ENCODE measurements at regions not wholly inside any gene's neighbourhood (a gene's known extent, or its start where the extent isn't known, plus 50 kb on each side); places are given as distances from the start of the nearest gene placed in this dataset.
"Not testable (repeated sequence)": the region's sequence is repeated elsewhere in the genome, so short reads cannot be mapped to it uniquely, and the experiment has no call there.

DNA sequence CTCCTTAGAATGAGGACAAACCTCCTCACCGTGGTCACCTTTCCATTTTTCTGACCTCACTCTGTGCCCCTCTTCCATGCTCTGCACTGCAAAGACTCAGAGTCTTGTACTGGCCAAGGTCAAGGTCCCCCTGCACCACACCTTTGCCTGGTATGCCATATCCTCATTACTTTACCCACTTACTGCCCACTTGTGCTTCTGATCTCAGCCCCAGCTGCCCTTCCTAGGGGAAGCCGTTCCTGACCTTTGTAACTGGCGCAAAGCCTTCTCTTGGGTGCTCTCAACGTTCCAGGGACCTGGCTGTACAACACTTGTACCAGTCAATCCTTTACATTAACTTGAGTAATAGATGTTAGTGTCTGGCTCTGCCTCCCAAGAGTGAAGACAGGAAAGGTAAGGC is 256.0 kb downstream of the SV2B start:
- H3K4me3 Mint-ChIP-seq: no peak overlapping the region
- DNase-seq: no peak
- H3K27me3 Mint-ChIP-seq (ENCODE audit: low read depth in 3 of 3): peaks cover 10 to 22% (median 19%) of the 10 kb centered on the region in 3 donors
- H3K9me3 Mint-ChIP-seq: peaks cover 0 to 2% (median 0%) of the 10 kb centered on the region in 6 donors
- H3K4me1 Mint-ChIP-seq: no peaks in the 10 kb centered on the region
- H3K36me3 Mint-ChIP-seq: peaks cover 0 to 3% (median 0%) of the 10 kb centered on the region in 3 donors
- H3K27ac Mint-ChIP-seq: no peak overlapping the region

DNA sequence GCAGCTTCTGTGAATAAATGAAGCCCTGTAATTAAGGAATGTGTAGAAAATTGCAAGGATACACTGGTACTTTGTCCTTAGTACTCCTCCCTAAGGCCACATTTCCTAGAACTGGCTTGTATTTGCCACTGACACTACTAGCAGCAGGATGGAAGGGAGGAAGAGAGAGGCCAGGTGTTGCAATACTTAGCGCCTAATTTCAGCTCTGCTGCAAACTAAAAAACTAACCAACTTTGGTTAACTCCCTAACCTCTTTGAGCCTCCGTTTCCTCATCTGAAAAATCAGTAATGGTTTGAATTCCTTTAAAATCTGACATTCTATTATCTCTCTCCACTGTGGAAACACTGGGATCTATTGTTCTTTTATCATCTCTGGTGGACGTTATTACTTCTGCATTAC is 257.0 kb downstream of the SV2B start:
- no peak overlapping the region for H3K27ac Mint-ChIP-seq
- peaks cover 0 to 3% (median 0%) of the 10 kb centered on the region in 3 donors for H3K36me3 Mint-ChIP-seq
- peaks cover 0 to 2% (median 0%) of the 10 kb centered on the region in 6 donors for H3K9me3 Mint-ChIP-seq
- H3K4me3 Mint-ChIP-seq: no peak overlapping the region
- no peaks in the 10 kb centered on the region for H3K4me1 Mint-ChIP-seq
- no peak for DNase-seq
- H3K27me3 Mint-ChIP-seq (ENCODE audit: low read depth in 3 of 3): peaks cover 15 to 22% (median 18%) of the 10 kb centered on the region in 3 donors

DNA sequence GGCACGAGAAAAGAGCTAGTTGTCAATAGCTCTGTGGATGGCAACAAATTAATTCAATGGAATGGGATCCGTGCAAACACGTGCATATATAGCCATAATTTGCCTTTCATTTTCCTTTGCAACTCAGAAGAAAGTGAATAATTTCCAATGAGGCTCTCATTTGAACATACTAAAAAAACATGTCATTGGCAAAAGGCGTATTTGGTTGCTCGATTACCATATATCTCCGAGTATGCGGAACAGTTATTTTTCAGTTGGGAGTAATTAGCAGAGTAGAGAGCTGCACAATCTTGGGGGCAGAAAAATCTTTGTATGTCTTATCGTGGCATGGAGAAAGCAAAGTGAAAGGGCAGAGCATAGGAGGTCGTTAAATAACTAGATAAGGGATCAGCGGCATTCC is 257.4 kb downstream of the SV2B start:
- peaks cover 15 to 22% (median 20%) of the 10 kb centered on the region in 3 donors for H3K27me3 Mint-ChIP-seq (ENCODE audit: low read depth in 3 of 3)
- DNase-seq: no peak
- no peak overlapping the region for H3K27ac Mint-ChIP-seq
- no peak overlapping the region for H3K4me3 Mint-ChIP-seq
- H3K4me1 Mint-ChIP-seq: no peaks in the 10 kb centered on the region
- peaks cover 0 to 3% (median 0%) of the 10 kb centered on the region in 3 donors for H3K36me3 Mint-ChIP-seq
- H3K9me3 Mint-ChIP-seq: peaks cover 0 to 2% (median 0%) of the 10 kb centered on the region in 6 donors

DNA sequence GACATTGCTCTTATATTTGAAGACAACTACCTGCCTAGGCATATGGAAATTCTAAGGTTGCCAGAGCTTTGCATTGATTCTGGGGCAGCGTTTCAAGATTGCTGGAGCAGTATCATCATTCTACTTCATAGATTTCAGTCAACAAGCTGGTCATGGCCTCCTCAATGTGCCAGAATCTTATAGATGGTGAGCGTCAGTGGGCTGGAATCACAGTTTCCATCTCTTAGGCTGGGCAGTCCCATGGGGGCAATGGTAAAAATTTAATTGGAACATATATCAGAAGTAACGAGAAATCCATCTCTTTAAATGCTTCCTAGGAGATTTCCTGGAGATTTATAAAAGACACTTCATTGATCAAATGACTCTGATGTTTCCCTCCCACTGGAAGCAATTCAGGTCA is 258.3 kb downstream of the SV2B start:
- H3K4me3 Mint-ChIP-seq: no peak overlapping the region
- peaks cover 16 to 22% (median 18%) of the 10 kb centered on the region in 3 donors for H3K27me3 Mint-ChIP-seq (ENCODE audit: low read depth in 3 of 3)
- H3K27ac Mint-ChIP-seq: no peak overlapping the region
- peaks cover 0 to 2% (median 0%) of the 10 kb centered on the region in 6 donors for H3K9me3 Mint-ChIP-seq
- H3K36me3 Mint-ChIP-seq: peaks cover 0 to 3% (median 0%) of the 10 kb centered on the region in 3 donors
- no peak for DNase-seq
- H3K4me1 Mint-ChIP-seq: no peaks in the 10 kb centered on the region

DNA sequence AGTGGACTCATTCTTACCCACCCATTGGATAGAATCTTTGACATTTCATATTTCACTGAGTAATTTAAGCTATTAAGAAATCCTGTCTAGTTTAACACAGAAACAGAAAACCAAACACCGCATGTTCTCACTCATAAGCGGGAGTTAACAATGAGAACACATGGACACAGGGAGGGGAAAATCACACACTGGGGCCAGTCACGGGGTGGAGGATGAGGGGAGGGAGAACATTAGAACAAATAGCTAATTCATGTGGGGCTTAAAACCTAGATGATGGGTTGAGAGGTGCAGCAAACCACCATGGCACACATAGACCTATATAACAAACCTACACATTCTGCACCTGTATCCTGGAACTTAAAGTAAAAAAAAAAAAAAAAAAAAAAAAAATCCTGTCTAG is 261.6 kb downstream of the SV2B start:
- peaks cover 13 to 23% (median 22%) of the 10 kb centered on the region in 3 donors for H3K27me3 Mint-ChIP-seq (ENCODE audit: low read depth in 3 of 3)
- DNase-seq: not testable (repeated sequence)

DNA sequence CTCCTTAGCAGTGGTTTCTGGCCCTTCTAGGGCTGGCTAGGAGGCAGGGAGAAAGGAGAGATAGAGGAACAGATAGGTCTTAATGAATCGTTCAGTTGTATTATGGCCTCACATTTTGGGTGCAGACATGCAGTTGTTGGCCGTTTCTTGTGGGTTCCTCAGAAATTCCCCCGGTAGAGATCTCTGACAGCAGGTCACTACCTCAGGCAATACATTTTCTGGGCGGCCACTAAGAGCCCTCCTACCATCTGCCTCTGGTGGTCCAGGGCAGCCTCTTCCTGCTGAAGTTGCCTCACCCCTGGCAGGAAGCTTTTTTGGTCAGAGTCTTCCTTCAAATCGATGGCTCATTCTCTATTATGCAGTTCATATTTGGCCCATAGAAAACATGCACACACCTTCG is 266.1 kb downstream of the SV2B start:
- Mint-ChIP-seq H3K27ac (no peak overlapping the region), H3K27me3 (ENCODE audit: low read depth in 3 of 3) (peaks cover 15 to 23% (median 16%) of the 10 kb centered on the region in 3 donors), H3K9me3 (peaks cover 0 to 5% (median 2%) of the 10 kb centered on the region in 6 donors), H3K4me1 (peaks cover 20 to 22% of the 10 kb centered on the region in 2 donors), H3K36me3 (peaks cover 0 to 9% (median 0%) of the 10 kb centered on the region in 3 donors), H3K4me3 (no peak overlapping the region)
- no peak for DNase-seq

More for the DNA sequence above, 261.6 kb downstream of the SV2B start:
- H3K36me3 Mint-ChIP-seq, H3K4me1 Mint-ChIP-seq, H3K27ac Mint-ChIP-seq, H3K9me3 Mint-ChIP-seq, H3K4me3 Mint-ChIP-seq: not testable (repeated sequence)

DNA sequence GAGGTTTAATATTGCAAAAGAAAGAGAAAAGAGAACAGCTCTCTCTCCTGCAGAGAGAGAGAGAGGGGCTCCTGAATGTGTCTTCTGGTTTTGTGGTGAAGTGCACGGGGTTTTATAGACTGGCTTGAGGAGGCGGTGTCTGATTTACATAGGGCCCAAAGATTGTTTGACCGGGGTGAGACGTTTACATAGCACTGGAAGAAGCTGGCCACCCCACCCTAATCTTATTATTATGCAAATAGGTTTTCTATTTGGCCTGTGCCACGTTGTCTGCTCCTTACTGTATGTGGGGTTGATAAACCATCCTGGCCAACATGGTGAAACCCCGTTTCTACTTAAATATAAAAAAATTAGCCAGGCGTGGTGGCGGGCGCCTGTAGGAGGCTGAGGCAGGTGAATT is 268.6 kb downstream of the SV2B start:
- Mint-ChIP-seq H3K27me3 (ENCODE audit: low read depth in 3 of 3) (peaks cover 13 to 25% (median 16%) of the 10 kb centered on the region in 3 donors), H3K27ac (no peak overlapping the region), H3K4me1 (peaks cover 24% of the 10 kb centered on the region in 2 donors), H3K36me3 (peaks cover 0 to 8% (median 0%) of the 10 kb centered on the region in 3 donors), H3K4me3 (no peak overlapping the region), H3K9me3 (peaks cover 0 to 6% (median 5%) of the 10 kb centered on the region in 6 donors)
- DNase-seq: no peak

DNA sequence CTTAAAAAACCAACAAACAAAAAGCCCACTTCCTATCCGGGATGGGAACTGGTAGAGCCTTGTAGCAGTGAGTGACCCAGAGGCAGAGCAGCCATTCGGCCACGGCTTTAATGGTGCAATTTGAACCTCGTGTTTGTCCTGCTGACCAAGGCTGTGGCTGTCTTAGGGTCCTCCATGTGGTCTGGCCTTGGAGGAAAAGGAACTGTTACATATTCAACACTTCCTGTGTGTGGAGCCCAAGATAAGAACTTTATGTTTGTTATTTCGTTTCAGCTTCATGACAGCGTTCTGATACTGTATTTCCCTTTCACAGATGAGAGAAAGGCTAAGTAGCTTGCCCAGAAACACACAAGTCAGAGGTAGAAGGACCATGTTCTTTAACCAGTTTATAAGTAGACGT is 269.8 kb downstream of the SV2B start:
- Mint-ChIP-seq H3K36me3 (peaks cover 0 to 4% (median 0%) of the 10 kb centered on the region in 3 donors), H3K27me3 (ENCODE audit: low read depth in 3 of 3) (peaks cover 11 to 26% (median 16%) of the 10 kb centered on the region in 3 donors), H3K4me3 (peak overlapping the region; percentile 1 to 51 (median 41)), H3K4me1 (peaks cover 24% of the 10 kb centered on the region in 2 donors), H3K9me3 (peaks cover 0 to 6% (median 5%) of the 10 kb centered on the region in 6 donors), H3K27ac (peak overlapping the region in 1 of 6 donors; percentile 2)
- peak in 1 of 3 donors; percentile 3 for DNase-seq

DNA sequence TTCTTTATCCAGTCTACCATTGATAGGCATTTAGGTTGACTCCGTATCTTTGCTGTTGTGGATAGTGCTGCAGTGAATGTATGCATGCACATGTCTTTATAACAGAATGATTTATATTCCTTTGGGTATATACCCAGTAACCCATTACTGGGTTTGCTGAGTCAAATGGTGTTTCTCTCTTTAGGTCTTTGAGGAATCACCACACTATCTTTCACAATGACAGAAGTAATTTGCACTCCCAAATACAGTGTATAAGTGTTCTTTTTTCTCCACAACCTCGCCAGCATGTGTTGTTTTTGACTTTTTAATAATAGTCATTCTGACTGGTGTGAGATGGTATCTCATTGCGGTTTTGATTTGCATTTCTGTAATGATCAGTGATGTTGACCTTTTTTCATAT is 271.3 kb downstream of the SV2B start:
- not testable (repeated sequence) for H3K27ac Mint-ChIP-seq, H3K36me3 Mint-ChIP-seq, DNase-seq, H3K9me3 Mint-ChIP-seq, H3K4me3 Mint-ChIP-seq
- Mint-ChIP-seq H3K4me1 (peaks cover 24% of the 10 kb centered on the region in 2 donors), H3K27me3 (ENCODE audit: low read depth in 3 of 3) (peaks cover 13 to 26% (median 14%) of the 10 kb centered on the region in 3 donors)

DNA sequence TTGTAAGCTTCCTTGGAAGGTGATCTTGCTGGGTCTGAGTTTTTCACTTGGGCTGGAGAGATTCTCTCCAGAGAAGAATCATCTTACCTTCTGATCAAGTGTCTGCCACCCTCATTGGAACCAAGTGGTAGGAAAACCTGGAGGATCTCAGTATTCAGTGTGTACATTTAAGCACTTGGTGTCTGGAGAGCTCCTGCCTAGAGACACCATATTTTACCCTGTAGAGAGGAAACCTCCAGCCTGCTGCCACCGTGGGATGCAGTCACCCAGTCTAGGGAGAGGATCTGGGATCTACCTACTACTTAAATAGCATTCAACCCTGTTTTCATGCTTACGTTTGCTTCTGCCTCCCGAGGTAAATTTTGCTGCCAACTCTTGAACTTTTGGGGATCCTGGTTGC is 274.3 kb downstream of the SV2B start:
- Mint-ChIP-seq H3K27me3 (ENCODE audit: low read depth in 3 of 3) (peaks cover 14 to 29% (median 15%) of the 10 kb centered on the region in 3 donors), H3K4me1 (peaks cover 19 to 22% of the 10 kb centered on the region in 2 donors), H3K4me3 (no peak overlapping the region), H3K27ac (no peak overlapping the region), H3K9me3 (peaks cover 0 to 6% (median 2%) of the 10 kb centered on the region in 6 donors), H3K36me3 (no peaks in the 10 kb centered on the region)
- no peak for DNase-seq

DNA sequence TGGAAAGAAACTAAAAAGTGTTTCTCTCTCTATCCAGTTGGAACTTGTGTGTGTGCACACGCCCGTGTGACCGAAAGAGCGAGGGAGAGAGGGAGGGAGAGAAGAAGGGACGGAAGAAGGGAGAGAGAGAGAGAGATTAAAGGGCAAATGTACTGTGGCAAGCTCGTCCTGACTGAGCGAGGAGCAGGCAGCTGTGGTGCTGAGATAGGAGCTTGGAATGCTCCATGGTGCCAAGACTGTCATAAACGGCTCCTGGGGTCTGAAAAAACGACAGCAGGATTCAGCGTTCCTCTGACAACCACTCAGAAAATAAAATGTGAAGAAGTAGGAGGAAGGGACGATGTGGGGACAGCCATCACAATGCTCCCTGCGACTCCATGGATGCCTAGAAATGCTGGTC is 276.0 kb downstream of the SV2B start:
- H3K9me3 Mint-ChIP-seq: peaks cover 0 to 5% (median 4%) of the 10 kb centered on the region in 6 donors
- no peak overlapping the region for H3K4me3 Mint-ChIP-seq
- H3K27ac Mint-ChIP-seq: no peak overlapping the region
- peaks cover 15 to 25% (median 19%) of the 10 kb centered on the region in 3 donors for H3K27me3 Mint-ChIP-seq (ENCODE audit: low read depth in 3 of 3)
- no peaks in the 10 kb centered on the region for H3K36me3 Mint-ChIP-seq
- DNase-seq: no peak
- peaks cover 3 to 5% of the 10 kb centered on the region in 2 donors for H3K4me1 Mint-ChIP-seq

DNA sequence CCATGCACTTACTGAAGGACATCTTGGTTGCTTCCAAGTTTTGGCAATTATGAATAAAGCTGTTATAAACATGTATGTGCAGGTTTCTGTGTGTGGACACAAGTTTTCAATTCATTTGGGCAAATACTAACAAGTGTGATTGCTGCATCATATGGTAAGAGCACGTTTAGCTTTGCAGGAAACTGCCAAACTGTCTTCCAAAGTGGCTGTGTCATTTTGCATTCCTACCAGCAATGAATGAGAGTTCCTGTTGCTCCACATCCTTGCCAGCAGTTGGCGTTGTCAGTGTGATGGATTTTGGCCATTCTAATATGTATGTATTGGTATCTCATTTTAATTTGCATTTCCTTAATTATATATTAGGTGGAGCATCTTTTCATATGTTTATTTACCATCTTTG is 280.1 kb downstream of the SV2B start:
- no peaks in the 10 kb centered on the region for H3K36me3 Mint-ChIP-seq
- H3K4me1 Mint-ChIP-seq: no peaks in the 10 kb centered on the region
- H3K4me3 Mint-ChIP-seq: no peak overlapping the region
- H3K27me3 Mint-ChIP-seq (ENCODE audit: low read depth in 3 of 3): peaks cover 8 to 20% (median 8%) of the 10 kb centered on the region in 3 donors
- no peak for DNase-seq
- peaks cover 0 to 5% (median 0%) of the 10 kb centered on the region in 6 donors for H3K9me3 Mint-ChIP-seq
- no peak overlapping the region for H3K27ac Mint-ChIP-seq

DNA sequence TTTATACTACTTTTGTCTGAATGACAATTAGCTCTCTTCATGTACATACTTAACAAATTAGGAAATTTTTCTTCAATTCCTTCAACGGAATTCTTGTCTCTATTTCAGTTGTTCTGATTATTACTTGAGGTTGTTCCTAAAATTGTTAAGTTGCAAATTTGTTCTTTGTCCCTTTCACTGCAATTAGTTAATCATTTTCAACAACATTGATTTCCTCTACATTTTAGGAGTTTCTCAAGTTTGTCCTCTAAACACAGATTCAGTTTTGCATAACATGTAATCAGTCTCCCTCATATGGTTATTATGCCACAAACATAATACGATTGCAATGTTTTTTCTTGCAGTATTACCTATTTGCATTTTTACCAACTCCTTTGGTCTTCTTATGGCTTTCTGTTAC is 283.5 kb downstream of the SV2B start:
- Mint-ChIP-seq H3K4me1 (no peaks in the 10 kb centered on the region), H3K36me3 (no peaks in the 10 kb centered on the region), H3K27me3 (ENCODE audit: low read depth in 3 of 3) (peaks cover 4 to 9% (median 6%) of the 10 kb centered on the region in 3 donors), H3K27ac (no peak overlapping the region), H3K4me3 (no peak overlapping the region), H3K9me3 (peaks cover 0 to 5% (median 0%) of the 10 kb centered on the region in 6 donors)
- no peak for DNase-seq

DNA sequence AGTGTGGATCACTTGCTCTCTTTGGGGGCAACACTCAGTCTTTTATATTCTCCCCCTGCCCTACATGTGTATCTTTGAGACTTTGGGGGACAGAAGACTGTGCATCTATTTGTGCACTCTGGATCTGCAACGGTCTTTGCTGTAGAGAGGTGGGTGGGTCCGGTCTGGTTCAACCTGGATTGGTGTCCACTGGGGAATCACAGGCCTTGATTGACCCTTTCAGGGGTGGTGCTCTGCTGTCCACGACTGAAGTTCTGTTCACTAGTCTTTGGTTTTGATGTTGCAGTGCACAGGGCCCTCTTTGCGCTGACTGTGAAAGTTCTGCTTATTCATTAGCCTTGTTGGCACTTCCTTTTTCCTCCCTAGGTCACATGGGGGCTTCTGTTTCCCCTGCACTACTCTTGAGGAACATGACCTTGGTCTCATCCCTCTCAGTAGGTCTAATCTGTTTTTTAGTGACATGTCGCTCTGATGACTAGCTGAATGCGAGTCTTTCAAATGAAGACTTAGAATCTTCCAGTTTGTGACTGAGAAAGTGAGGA is 284.2 kb downstream of the SV2B start:
- Mint-ChIP-seq H3K9me3 (peaks cover 0 to 5% (median 0%) of the 10 kb centered on the region in 6 donors), H3K4me3 (no peak overlapping the region), H3K36me3 (no peaks in the 10 kb centered on the region), H3K27me3 (ENCODE audit: low read depth in 3 of 3) (peaks cover 4 to 12% (median 6%) of the 10 kb centered on the region in 3 donors), H3K27ac (no peak overlapping the region), H3K4me1 (no peaks in the 10 kb centered on the region)
- DNase-seq: no peak

DNA sequence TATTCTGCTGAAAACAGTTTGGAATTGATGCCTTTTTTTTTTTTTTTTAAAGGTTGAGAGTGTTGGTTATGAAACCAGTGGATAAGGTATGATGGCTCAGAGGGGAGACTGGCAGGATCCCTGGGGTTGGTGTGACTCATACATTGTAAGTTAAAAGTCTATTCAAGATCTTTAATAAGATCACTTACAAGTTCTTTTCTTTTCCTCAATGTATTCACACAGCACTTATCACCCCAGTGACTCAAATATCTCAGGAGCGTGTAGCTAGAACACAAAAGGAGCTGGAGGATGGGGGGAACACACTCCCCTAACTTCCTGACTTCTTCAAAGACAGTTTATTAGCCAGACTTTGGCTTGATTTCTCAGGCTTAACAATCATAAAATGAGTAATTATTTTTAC is 285.3 kb downstream of the SV2B start:
- Mint-ChIP-seq H3K27me3 (ENCODE audit: low read depth in 3 of 3) (peaks cover 4 to 17% (median 6%) of the 10 kb centered on the region in 3 donors), H3K4me1 (no peaks in the 10 kb centered on the region), H3K36me3 (no peaks in the 10 kb centered on the region), H3K9me3 (peaks cover 0 to 4% (median 0%) of the 10 kb centered on the region in 6 donors), H3K27ac (no peak overlapping the region), H3K4me3 (no peak overlapping the region)
- DNase-seq: no peak
